Type B pancreatic cell (in vitro differentiated cells): ENCODE measurements at regions not wholly inside any gene's neighbourhood (a gene's known extent, or its start where the extent isn't known, plus 50 kb on each side); places are given as distances from the start of the nearest gene placed in this dataset.

Experiments
- DNase-seq: peaks from one replicate; pipeline ENCODE4 v3.0.0; 2021; ENCODE audit warnings: mixed read lengths; ENCODE audit not compliant: unreplicated experiment; ENCODE audit errors: extremely low spot score
- H3K27ac Mint-ChIP-seq: 2 replicates; pipeline ENCODE4 v1.8.0; 2021; ENCODE audit warnings: mild to moderate bottlenecking, mixed read lengths
- H3K27me3 Mint-ChIP-seq: 2 replicates; pipeline ENCODE4 v1.8.0; 2021; ENCODE audit warnings: mixed read lengths
- H3K36me3 Mint-ChIP-seq: 2 replicates; pipeline ENCODE4 v1.8.0; 2021; ENCODE audit warnings: mixed read lengths
- H3K4me1 Mint-ChIP-seq: one replicate; pipeline ENCODE4 v1.8.0; 2021; ENCODE audit warnings: mixed read lengths; ENCODE audit not compliant: unreplicated experiment
- H3K4me3 Mint-ChIP-seq: 2 replicates; pipeline ENCODE4 v1.8.0; 2021; ENCODE audit warnings: mild to moderate bottlenecking, mixed read lengths
- H3K9me3 Mint-ChIP-seq: 2 replicates; pipeline ENCODE4 v1.8.0; 2021; ENCODE audit warnings: mixed read lengths
- CTCF ChIP-seq: fragments of 200-600 bp; sonication (generic); conservative IDR thresholded peaks from 2 replicates; pipeline ENCODE4 v1.5.0; 2021; ENCODE audit warnings: antibody characterized with exemption, mild to moderate bottlenecking

- no peak for TF ChIP-seq CTCF
- Mint-ChIP-seq H3K27me3 (peaks cover 2% of the 10 kb centered on the region), H3K4me3 (no peak overlapping the region), H3K36me3 (no peaks in the 10 kb centered on the region), H3K9me3 (no peaks in the 10 kb centered on the region), H3K27ac (no peak overlapping the region), H3K4me1 (no peaks in the 10 kb centered on the region)
- no peak for DNase-seq
These were observed 207.3 kb downstream of the KIF2B start for GRCh38 chr17:54029986-54030385.

GRCh38 chr17:54046570-54046969, 223.8 kb downstream of the KIF2B start:
- Mint-ChIP-seq H3K4me1 (no peaks in the 10 kb centered on the region), H3K27me3 (no peaks in the 10 kb centered on the region), H3K9me3 (peaks cover 13% of the 10 kb centered on the region), H3K4me3 (no peak overlapping the region), H3K36me3 (no peaks in the 10 kb centered on the region), H3K27ac (no peak overlapping the region)
- no peak for DNase-seq
- no peak for TF ChIP-seq CTCF

GRCh38 chr17:54063639-54064038, 240.9 kb downstream of the KIF2B start:
- H3K9me3 Mint-ChIP-seq, result no peaks in the 10 kb centered on the region
- no peak for DNase-seq
- H3K4me1 Mint-ChIP-seq, result no peaks in the 10 kb centered on the region
- H3K36me3 Mint-ChIP-seq, result no peaks in the 10 kb centered on the region
- H3K27me3 Mint-ChIP-seq, result no peaks in the 10 kb centered on the region
- no peak overlapping the region for H3K4me3 Mint-ChIP-seq
- no peak overlapping the region for H3K27ac Mint-ChIP-seq
- TF ChIP-seq CTCF, result no peak

- no peak overlapping the region for H3K27ac Mint-ChIP-seq
- peaks cover 4% of the 10 kb centered on the region for H3K27me3 Mint-ChIP-seq
- no peak overlapping the region for H3K4me3 Mint-ChIP-seq
- no peaks in the 10 kb centered on the region for H3K4me1 Mint-ChIP-seq
- H3K9me3 Mint-ChIP-seq, result no peaks in the 10 kb centered on the region
- no peak for DNase-seq
- TF ChIP-seq CTCF, result no peak
- no peaks in the 10 kb centered on the region for H3K36me3 Mint-ChIP-seq
These were observed 262.3 kb downstream of the KIF2B start for GRCh38 chr17:54085020-54085419.

- no peaks in the 10 kb centered on the region for H3K9me3 Mint-ChIP-seq
- peak; percentile 17 for TF ChIP-seq CTCF
- no peak for DNase-seq
- H3K36me3 Mint-ChIP-seq, result no peaks in the 10 kb centered on the region
- H3K4me3 Mint-ChIP-seq, result no peak overlapping the region
- H3K27ac Mint-ChIP-seq, result no peak overlapping the region
- H3K4me1 Mint-ChIP-seq, result no peaks in the 10 kb centered on the region
- peaks cover 4% of the 10 kb centered on the region for H3K27me3 Mint-ChIP-seq
These were observed 263.2 kb downstream of the KIF2B start for GRCh38 chr17:54085934-54086333.

GRCh38 chr17:54096216-54096615, 273.5 kb downstream of the KIF2B start:
- no peak for DNase-seq
- H3K4me1 Mint-ChIP-seq, result no peaks in the 10 kb centered on the region
- H3K36me3 Mint-ChIP-seq, result no peaks in the 10 kb centered on the region
- H3K27ac Mint-ChIP-seq, result no peak overlapping the region
- H3K4me3 Mint-ChIP-seq, result no peak overlapping the region
- no peak for TF ChIP-seq CTCF
- no peaks in the 10 kb centered on the region for H3K9me3 Mint-ChIP-seq
- H3K27me3 Mint-ChIP-seq, result peaks cover 4% of the 10 kb centered on the region
